ENCODE measurements at regions not wholly inside any gene's neighbourhood (a gene's known extent, or its start where the extent isn't known, plus 50 kb on each side); places are given as distances from the start of the nearest gene placed in this dataset.
A peak's percentile ranks its signal among the peaks of the same experiment; 100 is the strongest.

DNA sequence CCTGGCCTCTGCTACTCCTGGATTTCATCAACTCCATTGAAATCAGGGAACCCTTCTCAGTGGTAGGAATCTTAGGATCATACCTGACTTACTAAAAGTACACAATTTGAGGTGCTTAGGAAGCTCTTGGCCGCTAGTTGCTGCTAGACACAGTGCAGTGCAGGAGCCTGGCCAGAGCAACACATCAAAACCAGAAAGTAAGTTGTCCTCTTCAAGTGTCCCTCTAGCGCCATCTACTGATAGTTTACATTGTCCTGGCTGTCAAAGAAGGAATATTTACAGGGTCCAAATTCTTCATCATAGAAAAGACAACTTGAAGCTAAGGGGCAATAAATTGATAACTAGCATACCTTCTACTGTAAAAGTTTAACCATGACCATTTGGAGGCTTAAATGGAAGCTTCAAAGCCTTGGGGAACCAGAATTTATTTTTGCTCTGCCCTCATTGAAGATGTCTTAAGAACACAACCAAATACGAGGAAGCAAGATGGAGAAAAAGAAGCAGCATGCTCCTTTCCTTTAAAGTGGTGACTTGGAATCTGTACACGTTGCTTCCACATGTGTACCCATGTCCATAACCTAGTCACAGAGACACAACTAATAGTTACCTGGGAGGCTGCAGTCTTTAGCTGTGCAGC is 889.1 kb upstream of the GCFC2 start:
- H3K27ac ChIP-seq (ENCODE audit: extremely low read length, insufficient read depth, low read length) = no peak overlapping the region
- H3K4me3 ChIP-seq (replicated peaks in 1 of 3; ENCODE audit: insufficient read depth in 1 of 3, low read depth in 2 of 3, low read length in 3 of 3) = no peak overlapping the region
- in situ Hi-C loops (cut with HindIII; ENCODE audit: extremely low pct_ligation_motif_present, low pct_unique_long_range_greater_than_20kb) (loop anchor here (5.0 kb wide), 1 partner anchor 813 kb away; no protein-coding TSS in a partner anchor), intact Hi-C loops (cut with micrococcal nuclease; ENCODE audit: unreplicated experiment) (loop anchor here (1.0 to 10.0 kb wide), 8 partner anchors 402 to 959 kb away; partner anchors contain the start of gene GCFC2)
- WGBS (ENCODE audit: low lambda C conversion rate) = 1% methylated on average over 4 of the region's 4 CpGs
- H3K4me2 ChIP-seq (ENCODE audit: low read depth, low read length) = no peak overlapping the region
- ATAC-seq (peak; percentile 100), FAIRE-seq (peak; percentile 91), DNase-seq (ENCODE audit: low spot score) (peak; percentile 93)
- no peaks in the 10 kb centered on the region for H3K9me3 ChIP-seq (ENCODE audit: low read length)
- no peaks in the 10 kb centered on the region for H3K79me2 ChIP-seq (ENCODE audit: insufficient read depth, low read length)
- ChIA-PET POLR2A (no interaction called here), CTCF (ENCODE audit: low intra/inter-chr PET ratio, low total read pairs) (interaction anchor here (0.7 to 2.4 kb wide), 6 partner anchors 402 to 870 kb away, joined by 3 to 33 read pairs (median 12); no protein-coding TSS in a partner anchor)
- H2AFZ ChIP-seq (ENCODE audit: low read length) = no peak overlapping the region
- no peaks in the 10 kb centered on the region for H3K36me3 ChIP-seq (replicated peaks in 1 of 2; ENCODE audit: control insufficient read depth in 1 of 2, insufficient read depth in 2 of 2, low read length in 2 of 2)
- H4K20me1 ChIP-seq (ENCODE audit: insufficient read depth, low read length) = no peaks in the 10 kb centered on the region
- BruUV-seq (replicated peaks) = no TSS peak
- H3K27me3 ChIP-seq (ENCODE audit: control insufficient read depth in 1 of 2, insufficient read depth in 2 of 2, low read length in 2 of 2) = no peaks in the 10 kb centered on the region
- H3K9ac ChIP-seq (ENCODE audit: insufficient read depth, low read depth, low read length) = no peak overlapping the region
- H3K4me1 ChIP-seq (ENCODE audit: insufficient read depth, low read length) = no peaks in the 10 kb centered on the region
- TF ChIP-seq ZNF556 (CRISPR knock-in tag; IDR thresholded peaks at IDR 0.05; ENCODE audit: borderline replicate concordance) = peak; percentile 26; the same call in 1 of the 2 replicates
- no peak for TF ChIP-seq ZSCAN25 (CRISPR knock-in tag; IDR thresholded peaks at IDR 0.05)
- TF ChIP-seq ZNF792 (CRISPR knock-in tag; IDR thresholded peaks at IDR 0.05) = 0 out of 2 replicates have a peak, but pooled peaks have one; percentile 18
- peak; percentile 96 for TF ChIP-seq SMC3 (IDR thresholded peaks at IDR 0.05; ENCODE audit: low read length)
- peak; percentile 66 to 69; a peak in 3 of 4 replicates for TF ChIP-seq HMGXB4 (CRISPR knock-in tag; IDR thresholded peaks at IDR 0.05; ENCODE audit: borderline replicate concordance in 1 of 2, low read depth in 1 of 2)
- no peak for TF ChIP-seq PRPF4 (IDR thresholded peaks at IDR 0.05; ENCODE audit: low read depth, low read length, poor library complexity, severe bottlenecking)
- peak; percentile 35; the same call in 1 of the 2 replicates for TF ChIP-seq BHLHE40 (IDR thresholded peaks at IDR 0.05; ENCODE audit: low read length)
- peak; percentile 11; the same call in 1 of the 2 replicates for TF ChIP-seq NCOA2 (CRISPR knock-in tag; IDR thresholded peaks at IDR 0.05)
- no peak for TF ChIP-seq PRDM15 (CRISPR knock-in tag; IDR thresholded peaks at IDR 0.05)
- peak; percentile 34; the same call in 1 of the 2 replicates for TF ChIP-seq RXRB (CRISPR knock-in tag; IDR thresholded peaks at IDR 0.05; ENCODE audit: borderline replicate concordance)
- peak; percentile 53; the same call in 1 of the 2 replicates for TF ChIP-seq IRF2 (CRISPR knock-in tag; IDR thresholded peaks at IDR 0.05)
- TF ChIP-seq FOXA1 (IDR thresholded peaks at IDR 0.05) = no peak
- TF ChIP-seq FOXA1 (CRISPR knock-in tag; IDR thresholded peaks at IDR 0.05) = peak; percentile 43
- peak; percentile 37 for TF ChIP-seq TEAD3 (CRISPR knock-in tag; optimal IDR thresholded peaks at IDR 0.05; ENCODE audit: borderline replicate concordance)
- peak; percentile 20; the same call in 1 of the 2 replicates for TF ChIP-seq ZNF574 (CRISPR knock-in tag; IDR thresholded peaks at IDR 0.05)
- peak; percentile 91 for TF ChIP-seq RAD21 (CRISPR knock-in tag; IDR thresholded peaks at IDR 0.05)
